B cell (primary cell): ENCODE measurements at regions not wholly inside any gene's neighbourhood (a gene's known extent, or its start where the extent isn't known, plus 50 kb on each side); places are given as distances from the start of the nearest gene placed in this dataset.

Source experiments
- ATAC-seq: fragments of 200-7000 bp; cut with Tn5 transposase; one replicate; pipeline ENCODE4 v1.10.0; 2021; ENCODE audit warnings: low read depth, mild to moderate bottlenecking, moderate number of reproducible peaks, moderate library complexity
- CTCF ChIA-PET: fragments of 350-600 bp; sonication (Branson Sonifier 250); formaldehyde crosslinking; loops from one replicate; lab custom pipeline; 2021; ENCODE audit warnings: antibody characterized with exemption, inconsistent platforms; lab: Charles Lee
- POLR2A ChIA-PET: fragments of 350-600 bp; sonication (Branson Sonifier 250); formaldehyde crosslinking; loops from one replicate; lab custom pipeline; 2021; ENCODE audit warnings: antibody characterized with exemption; lab: Charles Lee
- DNase-seq: peaks from one replicate; pipeline ENCODE4 v3.0.0; 2013
- H2AFZ ChIP-seq: 2 replicates; pipeline ENCODE4 v1.6.1; 2012; ENCODE audit warnings: mild to moderate bottlenecking, low read depth, low read length; ENCODE audit not compliant: insufficient read depth, poor library complexity, severe bottlenecking
- H3K27ac ChIP-seq, 2 donors: 1 replicate in 1 of 2; 2 replicates in 1 of 2; pipeline ENCODE4 v1.5.1; 2012 to 2013; ENCODE audit warnings: low read length in 2 of 2, mild to moderate bottlenecking in 2 of 2, moderate library complexity in 1 of 2
- H3K27me3 ChIP-seq, 4 experiments: fragments of 200-600 bp in 1 of 4; sonication (generic) in 1 of 4; replicated peaks in 1 of 4; 1 replicate in 2 of 4; 2 replicates in 2 of 4; pipeline versions ENCODE4 v1.6.1 to v1.7.0; 2013 to 2016; ENCODE audit warnings: low read length in 3 of 4, mild to moderate bottlenecking in 2 of 4, mixed read lengths in 1 of 4, moderate library complexity in 1 of 4; ENCODE audit not compliant: insufficient read depth in 4 of 4, control insufficient read depth in 3 of 4; ENCODE audit errors: control extremely low read depth in 1 of 4
- H3K36me3 ChIP-seq, 2 experiments: replicated peaks in 1 of 2; 1 replicate in 1 of 2; 2 replicates in 1 of 2; pipeline versions ENCODE4 v1.6.1 to v1.7.1; 2013; ENCODE audit warnings: low read length in 1 of 2; ENCODE audit not compliant: insufficient read depth in 2 of 2, control insufficient read depth in 1 of 2; ENCODE audit errors: control extremely low read depth in 1 of 2, extremely low read depth in 1 of 2
- H3K4me1 ChIP-seq, 2 donors: fragments of 200-600 bp in 1 of 2; sonication (generic) in 1 of 2; 1 replicate in 1 of 2; 2 replicates in 1 of 2; pipeline versions ENCODE4 v1.5.1 to v1.6.1; 2013 to 2017; ENCODE audit warnings: low read length in 2 of 2; ENCODE audit not compliant: control insufficient read depth in 2 of 2, insufficient read depth in 2 of 2
- H3K4me2 ChIP-seq: replicated peaks from 2 replicates; pipeline ENCODE3; 2012; ENCODE audit warnings: mild to moderate bottlenecking, low read depth, low read length; ENCODE audit not compliant: poor library complexity, severe bottlenecking
- H3K4me3 ChIP-seq, 5 experiments: fragments of 200-600 bp in 1 of 5; sonication (generic) in 1 of 5; 1 replicate in 3 of 5; 2 replicates in 2 of 5; pipeline versions ENCODE4 v1.5.1 to v1.7.0; 2011 to 2016; ENCODE audit warnings: low read length in 4 of 5, mild to moderate bottlenecking in 4 of 5, low read depth in 2 of 5, control low read depth in 1 of 5, moderate library complexity in 1 of 5; ENCODE audit not compliant: insufficient read depth in 1 of 5; ENCODE audit errors: control extremely low read depth in 1 of 5, extremely low read depth in 1 of 5
- H3K79me2 ChIP-seq: fragments of 200-600 bp; sonication (generic); one replicate; pipeline ENCODE4 v1.6.0; 2016; ENCODE audit warnings: low read length; ENCODE audit not compliant: control insufficient read depth, insufficient read depth
- H3K9ac ChIP-seq: fragments of 200-600 bp; sonication (generic); 2 replicates; pipeline ENCODE4 v1.6.1; 2017; ENCODE audit warnings: mild to moderate bottlenecking, low read length, moderate library complexity
- H3K9me3 ChIP-seq, 3 donors: one replicate each; pipeline versions ENCODE4 v1.6.1 to v1.7.1; 2013; ENCODE audit warnings: low read length in 2 of 3; ENCODE audit not compliant: control insufficient read depth in 2 of 3, insufficient read depth in 1 of 3; ENCODE audit errors: control extremely low read depth in 1 of 3
- H4K20me1 ChIP-seq: 2 replicates; pipeline ENCODE4 v1.6.0; 2012; ENCODE audit warnings: mild to moderate bottlenecking, low read length; ENCODE audit not compliant: insufficient read depth, control insufficient read depth, poor library complexity, severe bottlenecking
- H3K27ac Mint-ChIP-seq: one replicate; pipeline ENCODE4 v1.8.0; 2021; ENCODE audit warnings: mixed read lengths
- H3K27me3 Mint-ChIP-seq: one replicate; pipeline ENCODE4 v1.8.0; 2021; ENCODE audit warnings: mixed read lengths
- H3K4me1 Mint-ChIP-seq: one replicate; pipeline ENCODE4 v1.8.0; 2021; ENCODE audit warnings: mixed read lengths
- H3K4me3 Mint-ChIP-seq: one replicate; pipeline ENCODE4 v1.8.0; 2021; ENCODE audit warnings: mixed read lengths
- H3K9me3 Mint-ChIP-seq: one replicate; pipeline ENCODE4 v1.8.0; 2022; ENCODE audit warnings: mixed read lengths; ENCODE audit not compliant: insufficient read depth
- EZH2 ChIP-seq: IDR thresholded peaks from 2 replicates; pipeline ENCODE4 v1.6.1; 2012; ENCODE audit warnings: borderline replicate concordance, low read depth, mild to moderate bottlenecking, moderate library complexity, low read length; ENCODE audit not compliant: insufficient read depth, poor library complexity, severe bottlenecking
- WGBS: methylation state at CpG from one replicate; pipeline ENCODE4 v1.1.5; 2013; ENCODE audit warnings: missing lambda C conversion rate; ENCODE audit not compliant: insufficient coverage; 5-methylcytosine and 5-hydroxymethylcytosine counted together
- intact Hi-C: fragments of 100-400 bp; cut with micrococcal nuclease; formaldehyde crosslinking; loops from one replicate; pipeline ENCODE4 v1.10.0; 2022
- TF ChIP-seq, protein P1 (sequence below): fragments of 200-600 bp; IDR thresholded peaks from one replicate; pipeline ENCODE4 v1.8.0; 2022; ENCODE audit warnings: antibody characterized with exemption, mild to moderate bottlenecking

GRCh38 chr12:124489220-124489619 lies 78.2 kb downstream of the NCOR2 start:
- ATAC-seq = no peak
- Histone ChIP-seq H3K36me3 (peaks cover 0 to 16% of the 10 kb centered on the region in 2 experiments), H3K4me1 (peaks cover 26 to 38% of the 10 kb centered on the region in 2 donors), H3K27ac (no peak overlapping the region), H3K9ac (no peak overlapping the region), H3K4me3 (no peak overlapping the region), H3K79me2 (peaks cover 55% of the 10 kb centered on the region), H3K4me2 (no peak overlapping the region), H4K20me1 (peaks cover 72% of the 10 kb centered on the region), H2AFZ (no peak overlapping the region), H3K9me3 (peaks cover 0 to 8% (median 0%) of the 10 kb centered on the region in 3 donors), H3K27me3 (no peaks in the 10 kb centered on the region)
- Mint-ChIP-seq H3K27me3 (no peaks in the 10 kb centered on the region), H3K9me3 (no peaks in the 10 kb centered on the region), H3K4me1 (peaks cover 51% of the 10 kb centered on the region), H3K4me3 (no peak overlapping the region), H3K27ac (no peak overlapping the region)
- TF ChIP-seq, protein P1, sequence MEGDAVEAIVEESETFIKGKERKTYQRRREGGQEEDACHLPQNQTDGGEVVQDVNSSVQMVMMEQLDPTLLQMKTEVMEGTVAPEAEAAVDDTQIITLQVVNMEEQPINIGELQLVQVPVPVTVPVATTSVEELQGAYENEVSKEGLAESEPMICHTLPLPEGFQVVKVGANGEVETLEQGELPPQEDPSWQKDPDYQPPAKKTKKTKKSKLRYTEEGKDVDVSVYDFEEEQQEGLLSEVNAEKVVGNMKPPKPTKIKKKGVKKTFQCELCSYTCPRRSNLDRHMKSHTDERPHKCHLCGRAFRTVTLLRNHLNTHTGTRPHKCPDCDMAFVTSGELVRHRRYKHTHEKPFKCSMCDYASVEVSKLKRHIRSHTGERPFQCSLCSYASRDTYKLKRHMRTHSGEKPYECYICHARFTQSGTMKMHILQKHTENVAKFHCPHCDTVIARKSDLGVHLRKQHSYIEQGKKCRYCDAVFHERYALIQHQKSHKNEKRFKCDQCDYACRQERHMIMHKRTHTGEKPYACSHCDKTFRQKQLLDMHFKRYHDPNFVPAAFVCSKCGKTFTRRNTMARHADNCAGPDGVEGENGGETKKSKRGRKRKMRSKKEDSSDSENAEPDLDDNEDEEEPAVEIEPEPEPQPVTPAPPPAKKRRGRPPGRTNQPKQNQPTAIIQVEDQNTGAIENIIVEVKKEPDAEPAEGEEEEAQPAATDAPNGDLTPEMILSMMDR = no peak
- WGBS = 87% methylated on average over 5 of the region's 6 CpGs
- CTCF ChIA-PET = no interaction called here
- no peak for DNase-seq
- intact Hi-C loops = no loop called here
- POLR2A ChIA-PET = no interaction called here

DNA sequence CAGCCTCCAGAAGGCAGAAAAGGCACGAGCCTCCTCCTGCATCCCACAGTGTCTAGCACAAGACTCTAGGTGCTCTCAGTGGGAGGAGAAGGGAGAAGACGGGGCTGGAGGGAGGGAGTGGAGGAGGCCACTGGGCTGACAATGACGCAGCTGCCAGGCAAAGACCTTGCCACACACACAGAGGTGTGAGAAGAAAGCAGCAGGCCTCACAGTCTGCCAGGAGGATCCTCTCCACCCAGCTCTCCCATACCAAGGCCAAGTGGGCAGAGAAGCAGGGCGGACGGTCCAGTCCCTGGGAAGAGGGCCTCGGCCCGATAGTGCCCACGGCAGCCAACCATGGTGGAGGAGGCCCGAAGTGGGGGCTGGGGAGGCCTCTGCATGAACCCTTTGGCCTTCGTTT lies 78.9 kb downstream of the NCOR2 start:
- no peaks in the 10 kb centered on the region for H3K27me3 ChIP-seq

More for the DNA sequence above, 78.9 kb downstream of the NCOR2 start:
- 100% methylated on average over 7 of the region's 10 CpGs for WGBS
- DNase-seq = no peak
- no peak overlapping the region for H3K4me2 ChIP-seq
- peaks cover 20 to 35% of the 10 kb centered on the region in 2 donors for H3K4me1 ChIP-seq
- peaks cover 0 to 16% of the 10 kb centered on the region in 2 experiments for H3K36me3 ChIP-seq
- no peaks in the 10 kb centered on the region for H3K27me3 Mint-ChIP-seq
- no peak for ATAC-seq
- H2AFZ ChIP-seq = no peak overlapping the region
- H3K4me1 Mint-ChIP-seq = peaks cover 49% of the 10 kb centered on the region
- no peak overlapping the region for H3K27ac Mint-ChIP-seq
- H3K9me3 ChIP-seq = peaks cover 0 to 14% (median 0%) of the 10 kb centered on the region in 3 donors
- H3K4me3 Mint-ChIP-seq = no peak overlapping the region
- H3K9me3 Mint-ChIP-seq = no peaks in the 10 kb centered on the region
- peaks cover 48% of the 10 kb centered on the region for H3K79me2 ChIP-seq
- CTCF ChIA-PET = no interaction called here
- no peak overlapping the region for H3K9ac ChIP-seq
- intact Hi-C loops = no loop called here
- H4K20me1 ChIP-seq = peaks cover 72% of the 10 kb centered on the region
- H3K27ac ChIP-seq = no peak overlapping the region
- TF ChIP-seq, protein P1 = no peak
- TF ChIP-seq EZH2 = no peak
- no peak overlapping the region for H3K4me3 ChIP-seq
- POLR2A ChIA-PET = no interaction called here
